Neural cell (in vitro differentiated cells): ENCODE measurements at regions not wholly inside any gene's neighbourhood (a gene's known extent, or its start where the extent isn't known, plus 50 kb on each side); places are given as distances from the start of the nearest gene placed in this dataset.

Source experiments
- CTCF ChIP-seq: fragments of 450-650 bp; IDR thresholded peaks from 2 replicates; pipeline ENCODE4 v1.5.1; 2014; ENCODE audit warnings: antibody characterized with exemption, mild to moderate bottlenecking, moderate library complexity; ENCODE audit not compliant: poor library complexity, severe bottlenecking
- EP300 ChIP-seq: fragments of 450-650 bp; conservative IDR thresholded peaks from 2 replicates; pipeline ENCODE4 v1.6.1; 2014; ENCODE audit warnings: antibody characterized with exemption, mild to moderate bottlenecking, moderate library complexity; ENCODE audit not compliant: poor library complexity, severe bottlenecking
- EZH2 ChIP-seq: fragments of 200-600, 300-800 bp; shearing (Covaris generic), sonication (generic); IDR thresholded peaks from 2 replicates; pipeline ENCODE4 v1.6.1; 2014; ENCODE audit warnings: antibody characterized with exemption, low read length, borderline replicate concordance, mild to moderate bottlenecking; ENCODE audit not compliant: insufficient read depth, poor library complexity, severe bottlenecking
- POLR2AphosphoS5 ChIP-seq: IDR thresholded peaks from 2 replicates; pipeline ENCODE4 v1.6.1; 2012
- TAF1 ChIP-seq: IDR thresholded peaks from 2 replicates; pipeline ENCODE4 v1.6.1; 2012; ENCODE audit warnings: low read depth

- no peak for TF ChIP-seq CTCF
- no peak for TF ChIP-seq POLR2AphosphoS5
- no peak for TF ChIP-seq EP300
- TF ChIP-seq TAF1 = no peak
- no peak for TF ChIP-seq EZH2
These were observed 180.8 kb downstream of the PYDC2 start for GRCh38 chr3:191641789-191642188.
